ENCODE measurements at regions not wholly inside any gene's neighbourhood (a gene's known extent, or its start where the extent isn't known, plus 50 kb on each side); places are given as distances from the start of the nearest gene placed in this dataset.

GRCh38 chr1:29704430-29704829 is 468.1 kb downstream of the PTPRU start (continued):
- TF ChIP-seq ELF1 (IDR thresholded peaks at IDR 0.05; ENCODE audit: borderline replicate concordance, low read depth), result no peak
- TF ChIP-seq RAD21 (IDR thresholded peaks at IDR 0.05; ENCODE audit: low read depth), result no peak

- no peak overlapping the region for H3K4me3 ChIP-seq (replicated peaks in 1 of 2; ENCODE audit: low read depth in 1 of 2, low read length in 2 of 2)
- no peaks in the 10 kb centered on the region for H4K20me1 ChIP-seq (ENCODE audit: insufficient read depth)
- ChIA-PET CTCF (interaction anchor here (0.7 to 2.1 kb wide), 13 partner anchors 9 to 408 kb away, joined by 3 to 15 read pairs (median 4); no protein-coding TSS in a partner anchor), RAD21 (ENCODE audit: low non-redundant PET in 1 of 2, low total read pairs in 2 of 2, uncharacterized antibody in 2 of 2, unreplicated experiment in 2 of 2) (no interaction called here), POLR2A (no interaction called here)
- ATAC-seq (peak; percentile 76), DNase-seq (ENCODE audit: low read depth, low spot score) (no peak)
- intact Hi-C loops (cut with micrococcal nuclease), result loop anchor here (1.0 to 10.0 kb wide), 4 partner anchors 33 to 466 kb away; partner anchors contain the start of gene PTPRU
- H3K27ac ChIP-seq (ENCODE audit: low read depth, low read length), result no peak overlapping the region
- H3K9me2 ChIP-seq (ENCODE audit: insufficient read depth), result no peaks in the 10 kb centered on the region
- TF ChIP-seq EZH2phosphoT487 (IDR thresholded peaks at IDR 0.05; ENCODE audit: borderline replicate concordance) (no peak), POLR2A (IDR thresholded peaks at IDR 0.05; ENCODE audit: borderline replicate concordance, extremely low read depth, insufficient read depth, insufficient read length) (no peak), CBX3 (IDR thresholded peaks at IDR 0.05; ENCODE audit: low read depth) (peak; percentile 47; the same call in 1 of the 2 replicates), RAD21 (IDR thresholded peaks at IDR 0.05; ENCODE audit: low read depth) (peak; percentile 64)
- TF ChIP-seq, protein P1, sequence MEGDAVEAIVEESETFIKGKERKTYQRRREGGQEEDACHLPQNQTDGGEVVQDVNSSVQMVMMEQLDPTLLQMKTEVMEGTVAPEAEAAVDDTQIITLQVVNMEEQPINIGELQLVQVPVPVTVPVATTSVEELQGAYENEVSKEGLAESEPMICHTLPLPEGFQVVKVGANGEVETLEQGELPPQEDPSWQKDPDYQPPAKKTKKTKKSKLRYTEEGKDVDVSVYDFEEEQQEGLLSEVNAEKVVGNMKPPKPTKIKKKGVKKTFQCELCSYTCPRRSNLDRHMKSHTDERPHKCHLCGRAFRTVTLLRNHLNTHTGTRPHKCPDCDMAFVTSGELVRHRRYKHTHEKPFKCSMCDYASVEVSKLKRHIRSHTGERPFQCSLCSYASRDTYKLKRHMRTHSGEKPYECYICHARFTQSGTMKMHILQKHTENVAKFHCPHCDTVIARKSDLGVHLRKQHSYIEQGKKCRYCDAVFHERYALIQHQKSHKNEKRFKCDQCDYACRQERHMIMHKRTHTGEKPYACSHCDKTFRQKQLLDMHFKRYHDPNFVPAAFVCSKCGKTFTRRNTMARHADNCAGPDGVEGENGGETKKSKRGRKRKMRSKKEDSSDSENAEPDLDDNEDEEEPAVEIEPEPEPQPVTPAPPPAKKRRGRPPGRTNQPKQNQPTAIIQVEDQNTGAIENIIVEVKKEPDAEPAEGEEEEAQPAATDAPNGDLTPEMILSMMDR (IDR thresholded peaks at IDR 0.05 in 2 of 3, conservative IDR thresholded peaks at IDR 0.05 in 1 of 3; ENCODE audit: borderline replicate concordance in 1 of 3, insufficient read depth in 1 of 3, low read depth in 2 of 3, low read length in 2 of 3), result peak; percentile 65 to 82 (median 80); a peak in 5 of 6 replicates
- H3K9ac ChIP-seq (ENCODE audit: low read length), result no peak overlapping the region
- no peak overlapping the region for H3K4me2 ChIP-seq (ENCODE audit: low read length)
- no peaks in the 10 kb centered on the region for H3K9me3 ChIP-seq (ENCODE audit: control insufficient read depth in 1 of 2, insufficient read depth in 1 of 2, low read depth in 1 of 2, low read length in 2 of 2)
- no peaks in the 10 kb centered on the region for H3K36me3 ChIP-seq (ENCODE audit: control insufficient read depth in 1 of 2, insufficient read depth in 2 of 2, low read length in 2 of 2)
- H3K79me2 ChIP-seq (ENCODE audit: insufficient read depth, low read length), result no peaks in the 10 kb centered on the region
- BruUV-seq (replicated peaks), result no TSS peak
- peaks cover 0 to 16% of the 10 kb centered on the region in 2 experiments; a peak in 3 of 4 replicates for H3K4me1 ChIP-seq (ENCODE audit: control insufficient read depth in 1 of 2, insufficient read depth in 2 of 2, low read length in 2 of 2)
- H3K27me3 ChIP-seq (ENCODE audit: insufficient read depth, low read length), result peaks cover 18% of the 10 kb centered on the region
- H2AFZ ChIP-seq (ENCODE audit: low read depth, low read length, poor library complexity, severe bottlenecking), result no peak overlapping the region
Observed at GRCh38 chr1:29703596-29704370, 467.5 kb downstream of the PTPRU start.

Measured in HCT116 (cell line).